Neuronal stem cell (in vitro differentiated cells): ENCODE measurements at regions not wholly inside any gene's neighbourhood (a gene's known extent, or its start where the extent isn't known, plus 50 kb on each side); places are given as distances from the start of the nearest gene placed in this dataset.
"Not testable (repeated sequence)": the region's sequence is repeated elsewhere in the genome, so short reads cannot be mapped to it uniquely, and the experiment has no call there.

ENCODE experiments used
- DNase-seq: peaks from one replicate; pipeline ENCODE4 v3.0.0-alpha.2; 2013; ENCODE audit warnings: low spot score
- H2AFZ ChIP-seq: one replicate; pipeline ENCODE4 v1.6.1; 2013; ENCODE audit warnings: mild to moderate bottlenecking, low read length, inconsistent platforms
- H2AK5ac ChIP-seq: 2 replicates; pipeline ENCODE4 v1.6.1; 2013; ENCODE audit warnings: low read depth, mild to moderate bottlenecking, inconsistent platforms, low read length, moderate library complexity, mixed read lengths
- H2BK120ac ChIP-seq: 2 replicates; pipeline ENCODE4 v1.6.1; 2013; ENCODE audit warnings: low read depth, mild to moderate bottlenecking, inconsistent platforms, low read length, moderate library complexity, mixed read lengths
- H2BK12ac ChIP-seq: one replicate; pipeline ENCODE4 v1.6.1; 2013; ENCODE audit warnings: low read length, inconsistent platforms
- H2BK15ac ChIP-seq: 2 replicates; pipeline ENCODE4 v1.6.1; 2013; ENCODE audit warnings: mild to moderate bottlenecking, low read length, inconsistent platforms, mixed read lengths
- H2BK5ac ChIP-seq: one replicate; pipeline ENCODE4 v1.6.1; 2013; ENCODE audit warnings: inconsistent platforms, mild to moderate bottlenecking, low read length, moderate library complexity
- H3K14ac ChIP-seq: one replicate; pipeline ENCODE4 v1.6.1; 2013; ENCODE audit warnings: low read length, inconsistent platforms
- H3K18ac ChIP-seq: 2 replicates; pipeline ENCODE4 v1.6.1; 2013; ENCODE audit warnings: low read length, inconsistent platforms
- H3K23ac ChIP-seq: 2 replicates; pipeline ENCODE4 v1.6.1; 2013; ENCODE audit warnings: low read depth, mild to moderate bottlenecking, mixed read lengths, low read length, inconsistent platforms; ENCODE audit not compliant: poor library complexity
- H3K27ac ChIP-seq: replicated peaks from 3 replicates; pipeline ENCODE4 v1.5.1; 2013; ENCODE audit warnings: low read length, inconsistent platforms
- H3K27me3 ChIP-seq, 3 experiments: 2 replicates each; pipeline ENCODE4 v1.6.1; 2013; ENCODE audit warnings: low read length in 3 of 3, mild to moderate bottlenecking in 2 of 3, inconsistent platforms in 1 of 3, low read depth in 1 of 3, mixed read lengths in 1 of 3, moderate library complexity in 1 of 3; ENCODE audit not compliant: control insufficient read depth in 3 of 3, insufficient read depth in 3 of 3
- H3K36me3 ChIP-seq, 2 donors: replicated peaks in 1 of 2; 2 replicates each; pipeline ENCODE4 v1.6.1; 2013; ENCODE audit warnings: low read length in 2 of 2; ENCODE audit not compliant: control insufficient read depth in 2 of 2, insufficient read depth in 2 of 2
- H3K4ac ChIP-seq: 2 replicates; pipeline ENCODE4 v1.6.1; 2013; ENCODE audit warnings: inconsistent platforms, mild to moderate bottlenecking, low read length, moderate library complexity
- H3K4me1 ChIP-seq, 2 donors: 1 replicate in 1 of 2; 2 replicates in 1 of 2; pipeline ENCODE4 v1.6.1; 2013; ENCODE audit warnings: low read length in 2 of 2, low read depth in 1 of 2; ENCODE audit not compliant: control insufficient read depth in 2 of 2, insufficient read depth in 1 of 2
- H3K4me2 ChIP-seq: one replicate; pipeline ENCODE4 v1.6.1; 2013; ENCODE audit warnings: mild to moderate bottlenecking, low read length, inconsistent platforms; ENCODE audit not compliant: insufficient read depth, poor library complexity, severe bottlenecking
- H3K4me3 ChIP-seq, 2 donors: 2 replicates each; pipeline ENCODE4 v1.5.1; 2013; ENCODE audit warnings: low read length in 2 of 2, mild to moderate bottlenecking in 2 of 2, inconsistent platforms in 1 of 2, moderate library complexity in 1 of 2
- H3K79me1 ChIP-seq: one replicate; pipeline ENCODE4 v1.6.1; 2013; ENCODE audit warnings: low read depth, mild to moderate bottlenecking, inconsistent platforms, low read length, moderate library complexity
- H3K9ac ChIP-seq: one replicate; pipeline ENCODE4 v1.6.1; 2013; ENCODE audit warnings: mild to moderate bottlenecking, low read depth, low read length, inconsistent platforms; ENCODE audit not compliant: poor library complexity
- H3K9me3 ChIP-seq, 2 donors: replicated peaks in 1 of 2; 2 replicates each; pipeline versions ENCODE3 to v1.6.1; 2013; ENCODE audit warnings: low read length in 2 of 2, mild to moderate bottlenecking in 2 of 2, inconsistent platforms in 1 of 2, low read depth in 1 of 2, mixed read lengths in 1 of 2, moderate library complexity in 1 of 2; ENCODE audit not compliant: control insufficient read depth in 2 of 2, insufficient read depth in 1 of 2
- H4K8ac ChIP-seq: one replicate; pipeline ENCODE4 v1.6.1; 2013; ENCODE audit warnings: low read depth, mild to moderate bottlenecking, inconsistent platforms, low read length, moderate library complexity
- H4K91ac ChIP-seq: one replicate; pipeline ENCODE4 v1.6.1; 2013; ENCODE audit warnings: low read length, low read depth, mild to moderate bottlenecking, inconsistent platforms; ENCODE audit not compliant: poor library complexity
- WGBS, 2 donors: extraction: QIAGEN DNeasy Blood & Tissue Kit; methylation state at CpG; one replicate each; pipeline ENCODE4 v1.1.7; 2013; ENCODE audit warnings: missing lambda C conversion rate in 2 of 2, mixed read lengths in 1 of 2; ENCODE audit not compliant: insufficient read length in 2 of 2, insufficient replicate concordance in 1 of 2; ENCODE audit errors: extremely low coverage in 2 of 2; 5-methylcytosine and 5-hydroxymethylcytosine counted together

GRCh38 chr14:106340658-106341057, 814.3 kb downstream of the TMEM121 start:
- not testable (repeated sequence) for H2AK5ac ChIP-seq, H3K27me3 ChIP-seq, H3K9me3 ChIP-seq, H4K91ac ChIP-seq, H2BK12ac ChIP-seq, H3K4me2 ChIP-seq, H2BK5ac ChIP-seq, H2BK120ac ChIP-seq, H3K4me1 ChIP-seq, H3K18ac ChIP-seq, H3K4ac ChIP-seq, H2AFZ ChIP-seq, H2BK15ac ChIP-seq, H3K79me1 ChIP-seq, H3K9ac ChIP-seq, H3K36me3 ChIP-seq, H3K27ac ChIP-seq, H4K8ac ChIP-seq, H3K4me3 ChIP-seq, DNase-seq, H3K23ac ChIP-seq, H3K14ac ChIP-seq
- WGBS, 2 donors: no CpG with 5 or more reads among the region's 4 CpGs

- not testable (repeated sequence) for H3K79me1 ChIP-seq, H3K4me3 ChIP-seq, H3K4ac ChIP-seq, H3K4me1 ChIP-seq, H3K4me2 ChIP-seq, H4K91ac ChIP-seq, H2BK15ac ChIP-seq, H3K18ac ChIP-seq, H3K23ac ChIP-seq, H2BK5ac ChIP-seq, H3K27me3 ChIP-seq, H2BK12ac ChIP-seq, H3K27ac ChIP-seq, H2AFZ ChIP-seq, H3K14ac ChIP-seq, DNase-seq, H3K36me3 ChIP-seq, H3K9me3 ChIP-seq, H2AK5ac ChIP-seq, H4K8ac ChIP-seq, H3K9ac ChIP-seq, H2BK120ac ChIP-seq
- no CpG with 5 or more reads among the region's 5 CpGs for WGBS, 2 donors
Observed at GRCh38 chr14:106341161-106341560, 814.8 kb downstream of the TMEM121 start.

- H3K9ac ChIP-seq: no peak overlapping the region
- no peak overlapping the region for H2AK5ac ChIP-seq
- H3K27me3 ChIP-seq: peaks cover 0 to 4% (median 0%) of the 10 kb centered on the region in 3 experiments
- no peak overlapping the region for H3K14ac ChIP-seq
- peaks cover 0 to 1% of the 10 kb centered on the region in 2 donors for H3K9me3 ChIP-seq
- no peak overlapping the region for H3K4ac ChIP-seq
- H3K79me1 ChIP-seq: no peaks in the 10 kb centered on the region
- H3K18ac ChIP-seq: no peak overlapping the region
- no peak overlapping the region for H2BK5ac ChIP-seq
- no peak overlapping the region for H3K27ac ChIP-seq
- H2BK15ac ChIP-seq: no peak overlapping the region
- no peak overlapping the region for H2AFZ ChIP-seq
- no peak overlapping the region for H4K91ac ChIP-seq
- H3K4me3 ChIP-seq: no peak overlapping the region
- no peaks in the 10 kb centered on the region for H3K36me3 ChIP-seq
- H3K4me2 ChIP-seq: no peak overlapping the region
- no peak for DNase-seq
- no CpG with 5 or more reads among the region's 2 CpGs for WGBS, 2 donors
- H3K4me1 ChIP-seq: no peaks in the 10 kb centered on the region
- H3K23ac ChIP-seq: no peak overlapping the region
- no peak overlapping the region for H4K8ac ChIP-seq
- H2BK120ac ChIP-seq: no peak overlapping the region
- no peak overlapping the region for H2BK12ac ChIP-seq
Observed at GRCh38 chr14:106343626-106344025, 817.2 kb downstream of the TMEM121 start.

GRCh38 chr14:106344065-106344614, 817.8 kb downstream of the TMEM121 start:
- not testable (repeated sequence) for H2BK12ac ChIP-seq, H3K79me1 ChIP-seq, H2BK15ac ChIP-seq, H2BK5ac ChIP-seq, H3K23ac ChIP-seq, H3K27me3 ChIP-seq, H3K4me1 ChIP-seq, H3K9me3 ChIP-seq, H3K4ac ChIP-seq, H4K8ac ChIP-seq, H3K18ac ChIP-seq, H3K4me2 ChIP-seq, H3K14ac ChIP-seq, H2BK120ac ChIP-seq, H2AFZ ChIP-seq, H3K4me3 ChIP-seq, H3K27ac ChIP-seq, H2AK5ac ChIP-seq, DNase-seq, H3K36me3 ChIP-seq, H4K91ac ChIP-seq, H3K9ac ChIP-seq
- no CpG with 5 or more reads among the region's 5 CpGs for WGBS, 2 donors
